RWPE1 (cell line): ENCODE measurements at regions not wholly inside any gene's neighbourhood (a gene's known extent, or its start where the extent isn't known, plus 50 kb on each side); places are given as distances from the start of the nearest gene placed in this dataset.

Experiments
- CTCF ChIA-PET: fragments of 350-600 bp; sonication (Branson Sonifier 250); formaldehyde crosslinking; extraction: SDS; loops from one replicate; lab custom pipeline; 2021; lab: Yijun Ruan, JAX
- POLR2A ChIA-PET: fragments of 400-600 bp; formaldehyde crosslinking; extraction: SDS; loops from one replicate; lab custom pipeline; 2020; ENCODE audit warnings: antibody characterized with exemption; ENCODE audit not compliant: low non-redundant PET; lab: Yijun Ruan, JAX
- DNase-seq: peaks from one replicate; pipeline ENCODE4 v3.0.0; 2012; ENCODE audit warnings: low spot score
- H3K27ac ChIP-seq: fragments of 450-650 bp; 2 replicates; pipeline ENCODE4 v1.5.1; 2017
- CTCF ChIP-seq: fragments of 450-650 bp; conservative IDR thresholded peaks from 2 replicates; pipeline ENCODE4 v1.5.1; 2017; ENCODE audit warnings: low read depth, mild to moderate bottlenecking

GRCh38 chr6:140281236-140281635, 906.8 kb upstream of the CITED2 start:
- TF ChIP-seq CTCF = no peak
- H3K27ac ChIP-seq = no peak overlapping the region
- ChIA-PET POLR2A (no interaction called here), CTCF (interaction anchor here (0.6 kb wide), 1 partner anchor 229 kb away, joined by 4 read pairs; no protein-coding TSS in a partner anchor)
- peak; percentile 14 for DNase-seq

DNA sequence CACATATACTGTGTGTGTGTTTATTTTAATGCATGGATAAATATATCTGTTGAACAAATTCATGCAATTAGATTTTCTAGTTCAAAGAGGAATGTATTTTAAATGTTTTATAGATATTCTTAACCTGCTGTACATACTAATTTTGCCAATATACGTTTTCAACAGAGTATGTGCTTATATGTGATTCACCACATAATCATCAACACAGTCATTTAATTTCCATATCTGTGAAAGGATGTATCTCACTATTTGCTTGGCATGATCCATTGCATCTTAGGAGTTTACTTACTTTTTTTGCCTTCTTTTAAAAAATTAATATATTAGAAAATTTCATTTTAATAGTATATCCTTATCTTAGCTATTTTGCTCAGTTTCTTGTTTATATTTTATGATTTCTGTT, 902.3 kb upstream of the CITED2 start:
- H3K27ac ChIP-seq = no peak overlapping the region
- ChIA-PET CTCF (no interaction called here), POLR2A (no interaction called here)
- DNase-seq = no peak
- no peak for TF ChIP-seq CTCF

- no peak for TF ChIP-seq CTCF
- ChIA-PET CTCF (interaction anchor here (0.5 kb wide), 1 partner anchor 9 kb away, joined by 3 read pairs; no protein-coding TSS in a partner anchor), POLR2A (no interaction called here)
- DNase-seq = no peak
- no peak overlapping the region for H3K27ac ChIP-seq
These were observed 901.7 kb upstream of the CITED2 start for GRCh38 chr6:140276133-140276532.

DNA sequence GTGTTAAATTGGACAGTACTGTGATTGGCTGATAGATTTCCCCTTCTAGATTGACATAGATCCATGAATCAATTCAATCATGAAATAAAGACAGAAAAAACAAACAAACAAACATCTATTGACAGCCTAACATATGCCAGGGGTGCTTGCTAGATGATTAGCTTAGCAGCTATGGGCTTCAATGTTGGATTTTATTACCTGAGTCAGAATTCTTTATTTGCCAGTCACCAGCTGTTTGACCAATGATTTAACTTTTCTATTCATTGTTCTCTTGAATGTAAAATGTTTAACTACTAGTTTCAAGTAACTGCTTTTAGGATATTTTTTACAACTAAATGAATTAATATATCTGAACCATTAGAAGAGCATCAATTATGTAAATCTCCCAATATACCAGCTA, 901.3 kb upstream of the CITED2 start:
- H3K27ac ChIP-seq = no peak overlapping the region
- TF ChIP-seq CTCF = no peak
- POLR2A ChIA-PET = no interaction called here
- CTCF ChIA-PET = interaction anchor here (0.5 kb wide), 1 partner anchor 9 kb away, joined by 3 read pairs; no protein-coding TSS in a partner anchor
- DNase-seq = no peak

GRCh38 chr6:140274548-140274947, 900.1 kb upstream of the CITED2 start:
- POLR2A ChIA-PET = no interaction called here
- H3K27ac ChIP-seq = no peak overlapping the region
- no peak for DNase-seq
- TF ChIP-seq CTCF = no peak
- CTCF ChIA-PET = no interaction called here

- no peak for DNase-seq
- CTCF ChIA-PET = interaction anchor here (0.6 to 0.7 kb wide), 2 partner anchors 18 to 195 kb away, joined by 3 read pairs; no protein-coding TSS in a partner anchor
- H3K27ac ChIP-seq = no peak overlapping the region
- POLR2A ChIA-PET = no interaction called here
- no peak for TF ChIP-seq CTCF
These were observed 897.4 kb upstream of the CITED2 start for GRCh38 chr6:140271759-140272377.
